ENCODE measurements at regions not wholly inside any gene's neighbourhood (a gene's known extent, or its start where the extent isn't known, plus 50 kb on each side); places are given as distances from the start of the nearest gene placed in this dataset.

GRCh38 chr1:106754957-106755356 lies 301.5 kb upstream of the PRMT6 start:
- in situ Hi-C loops (cut with HindIII; ENCODE audit: extremely low pct_ligation_motif_present, low pct_unique_long_range_greater_than_20kb) (no loop called here), intact Hi-C loops (cut with micrococcal nuclease; ENCODE audit: unreplicated experiment) (no loop called here)
- DNase-seq (ENCODE audit: low spot score) (no peak), FAIRE-seq (no peak), ATAC-seq (no peak)
- no peak overlapping the region for H3K4me3 ChIP-seq (replicated peaks in 1 of 3; ENCODE audit: insufficient read depth in 1 of 3, low read depth in 2 of 3, low read length in 3 of 3)
- no peak overlapping the region for H3K4me2 ChIP-seq (ENCODE audit: low read depth, low read length)
- H3K27me3 ChIP-seq (ENCODE audit: control insufficient read depth in 1 of 2, insufficient read depth in 2 of 2, low read length in 2 of 2), result no peaks in the 10 kb centered on the region
- peaks cover 78% of the 10 kb centered on the region for H3K9me3 ChIP-seq (ENCODE audit: low read length)
- H3K79me2 ChIP-seq (ENCODE audit: insufficient read depth, low read length), result no peaks in the 10 kb centered on the region
- no peaks in the 10 kb centered on the region for H4K20me1 ChIP-seq (ENCODE audit: insufficient read depth, low read length)
- ChIA-PET CTCF (ENCODE audit: low intra/inter-chr PET ratio, low total read pairs) (no interaction called here), POLR2A (no interaction called here)
- H3K4me1 ChIP-seq (ENCODE audit: insufficient read depth, low read length), result no peaks in the 10 kb centered on the region
- H3K9ac ChIP-seq (ENCODE audit: insufficient read depth, low read depth, low read length), result no peak overlapping the region
- H2AFZ ChIP-seq (ENCODE audit: low read length), result no peak overlapping the region
- no peaks in the 10 kb centered on the region for H3K36me3 ChIP-seq (replicated peaks in 1 of 2; ENCODE audit: control insufficient read depth in 1 of 2, insufficient read depth in 2 of 2, low read length in 2 of 2)
- WGBS (ENCODE audit: low lambda C conversion rate), result 0% methylated on average over 1 of the region's 1 CpG
- BruUV-seq (replicated peaks), result no TSS peak
- TF ChIP-seq ZNF205 (CRISPR knock-in tag; IDR thresholded peaks at IDR 0.05) (no peak), ZC3H13 (CRISPR knock-in tag; IDR thresholded peaks at IDR 0.05) (no peak), RNF219 (CRISPR knock-in tag; IDR thresholded peaks at IDR 0.05) (no peak), IKZF1 (IDR thresholded peaks at IDR 0.05) (no peak), BHLHE40 (IDR thresholded peaks at IDR 0.05; ENCODE audit: low read length) (no peak), JDP2 (CRISPR knock-in tag; IDR thresholded peaks at IDR 0.05; ENCODE audit: borderline replicate concordance) (no peak), ZNF674 (CRISPR knock-in tag; IDR thresholded peaks at IDR 0.05; ENCODE audit: low read depth) (no peak), HIVEP1 (CRISPR knock-in tag; IDR thresholded peaks at IDR 0.05) (no peak), CBX1 (IDR thresholded peaks at IDR 0.05; ENCODE audit: low read depth) (no peak), SP140L (CRISPR knock-in tag; IDR thresholded peaks at IDR 0.05; ENCODE audit: borderline replicate concordance) (no peak), ZNF3 (CRISPR knock-in tag; IDR thresholded peaks at IDR 0.05) (no peak), NFKBIZ (CRISPR knock-in tag; IDR thresholded peaks at IDR 0.05) (no peak), ZNF597 (CRISPR knock-in tag; IDR thresholded peaks at IDR 0.05) (no peak), ZNF160 (CRISPR knock-in tag; IDR thresholded peaks at IDR 0.05) (no peak), MEIS2 (CRISPR knock-in tag; IDR thresholded peaks at IDR 0.05) (no peak), MLX (CRISPR knock-in tag; IDR thresholded peaks at IDR 0.05) (no peak)
- TF ChIP-seq, protein P1, sequence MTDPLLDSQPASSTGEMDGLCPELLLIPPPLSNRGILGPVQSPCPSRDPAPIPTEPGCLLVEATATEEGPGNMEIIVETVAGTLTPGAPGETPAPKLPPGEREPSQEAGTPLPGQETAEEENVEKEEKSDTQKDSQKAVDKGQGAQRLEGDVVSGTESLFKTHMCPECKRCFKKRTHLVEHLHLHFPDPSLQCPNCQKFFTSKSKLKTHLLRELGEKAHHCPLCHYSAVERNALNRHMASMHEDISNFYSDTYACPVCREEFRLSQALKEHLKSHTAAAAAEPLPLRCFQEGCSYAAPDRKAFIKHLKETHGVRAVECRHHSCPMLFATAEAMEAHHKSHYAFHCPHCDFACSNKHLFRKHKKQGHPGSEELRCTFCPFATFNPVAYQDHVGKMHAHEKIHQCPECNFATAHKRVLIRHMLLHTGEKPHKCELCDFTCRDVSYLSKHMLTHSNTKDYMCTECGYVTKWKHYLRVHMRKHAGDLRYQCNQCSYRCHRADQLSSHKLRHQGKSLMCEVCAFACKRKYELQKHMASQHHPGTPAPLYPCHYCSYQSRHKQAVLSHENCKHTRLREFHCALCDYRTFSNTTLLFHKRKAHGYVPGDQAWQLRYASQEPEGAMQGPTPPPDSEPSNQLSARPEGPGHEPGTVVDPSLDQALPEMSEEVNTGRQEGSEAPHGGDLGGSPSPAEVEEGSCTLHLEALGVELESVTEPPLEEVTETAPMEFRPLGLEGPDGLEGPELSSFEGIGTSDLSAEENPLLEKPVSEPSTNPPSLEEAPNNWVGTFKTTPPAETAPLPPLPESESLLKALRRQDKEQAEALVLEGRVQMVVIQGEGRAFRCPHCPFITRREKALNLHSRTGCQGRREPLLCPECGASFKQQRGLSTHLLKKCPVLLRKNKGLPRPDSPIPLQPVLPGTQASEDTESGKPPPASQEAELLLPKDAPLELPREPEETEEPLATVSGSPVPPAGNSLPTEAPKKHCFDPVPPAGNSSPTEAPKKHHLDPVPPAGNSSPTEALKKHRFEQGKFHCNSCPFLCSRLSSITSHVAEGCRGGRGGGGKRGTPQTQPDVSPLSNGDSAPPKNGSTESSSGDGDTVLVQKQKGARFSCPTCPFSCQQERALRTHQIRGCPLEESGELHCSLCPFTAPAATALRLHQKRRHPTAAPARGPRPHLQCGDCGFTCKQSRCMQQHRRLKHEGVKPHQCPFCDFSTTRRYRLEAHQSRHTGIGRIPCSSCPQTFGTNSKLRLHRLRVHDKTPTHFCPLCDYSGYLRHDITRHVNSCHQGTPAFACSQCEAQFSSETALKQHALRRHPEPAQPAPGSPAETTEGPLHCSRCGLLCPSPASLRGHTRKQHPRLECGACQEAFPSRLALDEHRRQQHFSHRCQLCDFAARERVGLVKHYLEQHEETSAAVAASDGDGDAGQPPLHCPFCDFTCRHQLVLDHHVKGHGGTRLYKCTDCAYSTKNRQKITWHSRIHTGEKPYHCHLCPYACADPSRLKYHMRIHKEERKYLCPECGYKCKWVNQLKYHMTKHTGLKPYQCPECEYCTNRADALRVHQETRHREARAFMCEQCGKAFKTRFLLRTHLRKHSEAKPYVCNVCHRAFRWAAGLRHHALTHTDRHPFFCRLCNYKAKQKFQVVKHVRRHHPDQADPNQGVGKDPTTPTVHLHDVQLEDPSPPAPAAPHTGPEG (CRISPR knock-in tag; IDR thresholded peaks at IDR 0.05), result no peak
- H3K27ac ChIP-seq (ENCODE audit: extremely low read length, insufficient read depth, low read length), result no peak overlapping the region
